GM18519 (cell line): ENCODE measurements at regions not wholly inside any gene's neighbourhood (a gene's known extent, or its start where the extent isn't known, plus 50 kb on each side); places are given as distances from the start of the nearest gene placed in this dataset.

ENCODE experiments used
- ATAC-seq: cut with Tn5 transposase; IDR thresholded peaks from one replicate; pipeline ENCODE4 v1.9.1; 2021; ENCODE audit warnings: mild to moderate bottlenecking, moderate library complexity; ENCODE audit not compliant: unreplicated experiment, low FRiP score

DNA sequence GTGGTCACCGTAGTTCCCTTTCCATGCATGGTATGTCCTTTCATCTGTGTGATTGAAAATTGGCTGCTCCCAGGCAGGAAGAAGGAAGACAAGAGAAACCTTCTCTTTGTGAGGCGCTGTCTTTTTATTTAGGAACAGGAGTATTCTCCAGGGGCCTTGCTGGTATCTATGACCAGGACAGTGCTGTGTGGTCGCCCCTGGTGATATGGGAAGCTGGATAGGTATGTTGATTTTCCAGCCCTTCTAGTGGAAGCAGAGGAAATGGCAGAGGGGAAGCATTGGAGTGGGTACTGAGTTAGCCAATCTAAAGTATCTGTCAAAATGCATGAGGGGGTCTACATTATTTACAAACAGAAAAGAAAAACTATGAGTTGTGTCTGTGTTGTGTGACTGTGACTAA is 226.6 kb downstream of the MTX2 start:
- no peak for ATAC-seq

DNA sequence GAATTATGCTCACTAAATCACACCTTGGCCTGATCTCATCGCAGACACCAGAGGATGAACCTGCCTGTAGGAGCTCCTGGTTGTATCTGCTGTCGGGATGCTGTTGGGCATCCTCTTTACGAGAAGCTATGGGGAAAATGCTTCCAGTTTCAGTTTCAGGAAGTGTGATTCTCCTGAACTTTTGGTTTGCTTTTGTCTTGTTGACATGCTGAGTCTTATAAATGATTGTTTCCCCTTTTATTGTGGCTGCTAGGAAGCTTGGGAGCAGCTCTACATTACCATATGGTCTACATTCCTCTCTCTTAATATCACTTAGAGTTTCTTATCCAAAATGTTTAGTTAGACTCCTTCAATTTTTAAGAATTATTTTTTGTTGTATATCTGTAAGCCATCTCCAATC is 227.5 kb downstream of the MTX2 start:
- no peak for ATAC-seq

DNA sequence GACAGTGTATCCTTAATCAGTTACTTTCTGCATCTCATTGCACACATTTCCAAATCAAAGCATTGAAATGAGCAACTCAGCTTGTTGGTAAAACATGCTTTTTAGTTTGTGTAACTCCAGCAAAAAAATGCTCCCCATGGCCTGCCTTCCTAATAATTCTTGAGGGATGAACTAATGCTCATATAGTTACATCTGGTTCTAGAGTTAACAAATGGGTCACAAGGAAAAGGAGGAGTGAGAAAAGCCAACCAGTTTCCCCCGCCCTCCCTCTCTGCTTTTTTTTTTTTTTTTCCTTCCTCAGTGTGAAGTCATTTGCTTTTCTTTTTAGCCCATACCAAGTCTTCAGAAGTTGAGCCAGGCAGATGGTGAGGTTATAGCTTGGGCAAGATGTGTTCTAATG is 231.7 kb downstream of the MTX2 start:
- no peak for ATAC-seq

DNA sequence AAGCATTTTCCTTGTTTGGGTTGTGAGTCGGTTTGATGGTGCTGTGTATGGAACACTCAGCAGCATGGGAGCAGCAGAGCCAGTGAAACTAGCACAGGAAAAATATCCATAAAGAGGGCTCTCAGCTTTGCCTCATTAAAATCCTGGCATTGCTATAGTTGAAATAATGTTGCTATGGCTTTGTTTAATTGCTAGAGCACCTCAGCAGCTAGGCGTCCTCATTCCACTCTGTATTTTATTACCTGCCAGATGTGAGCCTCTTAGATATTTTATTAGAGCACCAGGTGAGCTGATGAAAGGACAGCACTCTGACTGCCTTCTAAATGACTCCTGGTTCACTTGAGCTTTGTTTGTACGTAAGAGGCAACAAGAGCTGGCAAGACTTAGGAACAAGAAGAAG is 232.4 kb downstream of the MTX2 start:
- ATAC-seq = no peak

DNA sequence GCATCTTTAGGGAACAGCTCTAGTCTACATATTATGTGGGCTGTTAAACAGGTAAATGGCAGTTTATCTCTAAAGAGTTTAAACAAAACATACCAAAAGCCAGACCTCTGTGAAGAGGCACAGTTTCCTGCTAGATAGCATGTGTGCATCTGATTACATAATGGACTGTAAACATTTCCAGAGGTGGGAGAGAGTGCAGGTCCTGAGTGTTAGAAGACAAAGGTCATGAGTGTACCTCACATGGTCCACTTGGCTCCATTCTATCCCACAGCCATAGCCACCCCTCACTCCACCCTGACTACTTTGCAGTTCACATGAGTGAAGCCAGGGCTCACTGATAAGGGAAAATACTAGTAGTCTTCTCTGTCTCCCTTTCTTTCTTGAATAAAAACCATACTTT is 233.4 kb downstream of the MTX2 start:
- no peak for ATAC-seq

DNA sequence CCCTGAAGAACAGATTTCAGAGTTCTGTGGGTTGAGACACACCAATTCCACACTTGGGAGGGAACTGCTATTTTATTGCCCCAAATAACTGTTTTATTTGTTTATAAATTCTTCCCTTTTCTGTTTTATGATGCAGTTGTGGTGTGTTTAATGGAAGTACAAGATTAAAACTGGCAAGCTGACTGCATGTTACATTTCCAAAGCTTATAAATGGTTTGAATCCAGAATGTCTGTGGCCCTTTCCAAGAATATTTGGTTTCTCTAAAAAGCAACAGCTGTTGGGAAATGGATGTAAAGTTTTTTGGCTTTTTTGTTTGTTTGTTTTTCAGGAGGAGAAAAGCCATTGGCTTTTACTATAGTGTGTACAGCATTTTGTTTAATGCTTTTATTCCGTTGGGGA is 234.5 kb downstream of the MTX2 start:
- no peak for ATAC-seq

DNA sequence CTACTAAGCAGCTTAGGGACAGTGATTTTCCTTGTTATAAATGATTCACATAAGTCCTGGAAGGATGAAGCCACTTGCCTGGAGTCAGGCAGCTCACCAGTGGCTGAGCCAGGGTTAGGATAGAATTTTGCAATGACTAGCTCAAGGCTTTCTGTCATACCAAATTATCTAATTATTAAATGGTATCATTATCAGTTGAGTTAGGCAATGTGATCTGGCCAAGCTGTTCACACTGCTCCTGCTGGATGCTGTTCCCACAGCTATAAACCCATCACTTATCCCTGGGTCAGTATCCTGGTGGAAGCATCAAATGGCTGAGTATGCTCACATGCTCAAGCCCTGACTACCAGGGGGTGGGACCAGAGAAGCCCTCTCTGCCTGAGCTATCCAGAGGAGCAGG is 235.2 kb downstream of the MTX2 start:
- no peak for ATAC-seq

DNA sequence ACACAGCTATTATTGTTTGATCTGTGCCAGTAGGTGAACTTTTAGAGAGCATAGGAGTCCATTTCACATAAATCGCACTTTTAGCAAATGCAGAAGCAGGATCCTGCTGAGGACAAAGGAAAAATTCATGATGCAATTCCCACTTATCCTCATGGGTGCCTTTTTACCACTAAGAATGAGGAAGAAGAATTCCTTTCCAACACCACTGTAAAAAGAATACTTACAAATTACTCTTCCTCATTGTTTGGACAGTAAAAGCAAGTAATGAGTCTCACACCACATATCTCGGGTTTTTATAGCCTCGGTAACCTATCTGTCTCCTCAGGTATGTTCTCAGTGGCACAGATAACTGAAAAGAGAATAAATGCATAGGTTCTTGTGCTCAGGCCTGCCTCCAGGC is 238.5 kb downstream of the MTX2 start:
- no peak for ATAC-seq

DNA sequence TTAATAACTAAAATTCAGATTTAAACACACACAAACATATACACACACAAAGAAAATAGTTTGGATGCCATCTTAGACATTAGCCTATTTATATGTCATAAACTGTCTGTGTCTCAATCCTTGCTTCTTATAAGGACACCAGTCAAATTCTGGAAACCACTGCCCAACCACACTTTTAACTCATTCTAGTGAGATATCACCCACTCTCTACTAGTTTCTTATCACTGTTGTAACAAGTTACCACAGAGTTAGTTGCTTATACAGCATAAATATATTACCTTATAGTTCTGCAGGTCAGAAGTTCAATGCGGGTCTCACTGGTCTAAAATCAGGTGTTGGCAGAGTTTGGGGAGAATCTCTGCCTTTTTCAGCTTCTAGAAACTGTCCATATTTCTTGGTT is 239.1 kb downstream of the MTX2 start:
- no peak for ATAC-seq

DNA sequence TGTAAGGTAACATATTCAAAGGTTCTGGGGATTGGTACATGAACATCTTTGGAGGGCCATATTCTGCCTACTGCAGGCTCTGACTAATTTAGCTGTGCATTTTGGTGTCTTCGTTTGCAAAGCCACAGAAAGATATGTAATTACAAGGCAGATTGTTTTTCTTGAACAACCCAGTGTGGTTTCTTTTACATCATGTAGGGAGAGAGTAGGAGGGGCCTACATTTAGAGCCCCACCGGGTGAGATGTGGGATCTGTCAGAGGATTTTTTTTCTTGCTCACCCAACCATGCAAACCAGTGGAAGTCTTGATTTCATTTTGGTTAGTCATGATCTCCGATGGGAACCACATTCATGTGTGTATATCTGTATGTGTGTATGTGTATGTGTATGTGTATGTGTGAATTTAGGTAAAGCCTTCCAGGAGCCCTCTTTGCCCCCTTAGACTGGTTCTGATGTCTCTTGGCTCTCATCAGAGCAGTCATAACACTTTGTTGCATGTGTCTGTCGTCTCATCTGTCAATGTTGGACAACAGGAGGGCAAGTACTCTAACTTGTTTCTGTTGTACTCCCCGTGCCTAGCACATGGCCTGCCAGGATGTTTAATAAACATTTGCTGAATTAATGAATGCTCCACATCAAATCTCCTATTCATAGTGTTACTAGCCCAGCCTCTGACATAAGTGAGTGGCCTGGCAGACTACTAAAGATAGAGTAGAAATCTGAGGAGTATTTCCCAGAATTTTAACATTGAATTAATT is 239.9 kb downstream of the MTX2 start:
- ATAC-seq = no peak

DNA sequence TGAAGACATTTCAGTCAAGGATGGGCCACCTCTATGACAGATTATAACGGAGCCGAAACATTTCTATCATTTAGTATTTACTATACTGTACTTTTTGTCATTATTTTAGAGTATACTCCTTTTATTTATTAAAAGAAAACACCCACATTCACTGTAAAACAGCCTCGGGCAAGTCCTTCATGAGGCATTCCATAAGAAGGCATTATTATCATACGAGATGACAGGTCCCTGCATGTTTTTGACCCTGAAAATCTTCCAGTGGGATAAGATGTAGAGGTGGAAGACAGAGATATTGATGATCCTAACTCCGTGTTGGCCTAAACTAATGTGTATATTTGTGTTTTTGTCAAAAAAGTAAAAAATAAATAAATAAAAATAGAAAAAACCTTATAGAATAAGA is 245.0 kb downstream of the MTX2 start:
- no peak for ATAC-seq

DNA sequence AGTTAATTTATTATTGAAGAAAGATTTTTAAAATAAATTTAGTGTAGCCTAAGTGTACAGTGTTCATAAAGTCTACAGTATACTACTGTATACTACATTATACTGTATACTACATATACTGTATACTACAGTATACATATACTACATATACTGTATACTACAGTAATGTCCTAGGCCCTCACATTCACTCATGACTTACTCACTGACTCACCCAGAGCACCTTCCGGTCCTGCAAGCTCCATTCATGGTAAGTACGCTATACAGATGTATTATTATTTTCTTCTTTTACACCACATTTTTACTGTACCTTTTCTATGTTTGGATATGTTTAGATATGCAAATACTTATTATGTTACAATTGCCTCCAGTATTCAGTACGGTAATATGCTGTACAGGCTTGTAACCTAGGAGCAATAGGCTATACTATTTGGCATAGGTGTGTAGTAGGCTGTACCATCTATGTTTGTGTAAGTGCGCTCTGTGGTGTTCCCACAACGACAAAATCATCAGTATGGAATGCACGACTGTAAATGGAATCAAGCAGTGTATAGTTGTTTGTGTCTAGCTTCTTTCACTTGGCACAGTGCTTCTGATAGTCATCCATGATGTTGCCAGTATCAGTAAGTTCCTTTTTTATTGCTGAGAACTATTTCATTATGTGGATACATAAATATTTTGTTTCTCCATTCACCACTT is 245.7 kb downstream of the MTX2 start:
- ATAC-seq = no peak

DNA sequence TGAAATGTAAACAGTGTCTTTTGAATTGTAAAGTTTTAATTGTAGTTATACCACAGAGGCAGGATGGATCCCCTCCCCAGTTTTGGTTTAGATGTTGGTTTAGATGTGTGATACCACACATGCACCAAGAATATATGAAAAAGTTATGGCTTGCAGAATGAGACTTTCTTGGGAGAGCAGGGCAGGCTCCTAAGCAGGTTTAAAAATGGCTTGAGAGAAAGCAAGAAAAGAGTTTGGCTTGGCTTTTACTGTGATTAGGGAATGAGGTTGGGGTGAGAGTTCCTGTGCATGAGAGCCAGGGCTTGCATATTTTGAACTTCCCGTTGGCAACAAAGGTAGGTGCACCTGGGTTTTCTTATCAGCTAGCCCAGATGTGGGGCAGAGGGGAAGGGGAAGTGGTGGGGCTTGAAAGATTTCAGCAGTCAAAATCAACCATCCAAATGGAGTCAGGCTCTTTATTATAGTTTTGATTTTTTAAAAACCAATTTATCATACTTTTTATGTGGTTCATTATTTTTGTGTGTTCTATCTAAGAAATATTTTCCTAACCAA is 246.9 kb downstream of the MTX2 start:
- no peak for ATAC-seq

DNA sequence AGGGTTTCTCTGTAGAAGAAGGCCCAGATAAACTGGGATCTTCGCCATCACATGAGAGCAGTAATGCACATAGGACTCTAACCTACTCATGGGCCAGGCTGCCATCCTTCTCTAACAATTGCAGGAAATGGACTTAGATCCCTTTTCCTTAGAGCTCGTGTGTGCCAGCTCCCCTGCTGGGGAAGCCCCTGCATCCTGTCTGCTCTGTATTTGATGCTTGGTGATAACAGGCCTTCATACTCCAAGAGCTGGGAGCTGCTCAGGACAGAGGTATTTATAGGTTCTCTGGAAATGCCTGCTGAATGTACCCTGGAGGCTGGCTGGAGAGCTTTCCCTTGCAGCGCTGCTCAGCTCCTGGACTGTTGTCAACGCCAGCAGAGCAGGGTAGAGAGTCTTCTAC is 249.6 kb downstream of the MTX2 start:
- no peak for ATAC-seq

DNA sequence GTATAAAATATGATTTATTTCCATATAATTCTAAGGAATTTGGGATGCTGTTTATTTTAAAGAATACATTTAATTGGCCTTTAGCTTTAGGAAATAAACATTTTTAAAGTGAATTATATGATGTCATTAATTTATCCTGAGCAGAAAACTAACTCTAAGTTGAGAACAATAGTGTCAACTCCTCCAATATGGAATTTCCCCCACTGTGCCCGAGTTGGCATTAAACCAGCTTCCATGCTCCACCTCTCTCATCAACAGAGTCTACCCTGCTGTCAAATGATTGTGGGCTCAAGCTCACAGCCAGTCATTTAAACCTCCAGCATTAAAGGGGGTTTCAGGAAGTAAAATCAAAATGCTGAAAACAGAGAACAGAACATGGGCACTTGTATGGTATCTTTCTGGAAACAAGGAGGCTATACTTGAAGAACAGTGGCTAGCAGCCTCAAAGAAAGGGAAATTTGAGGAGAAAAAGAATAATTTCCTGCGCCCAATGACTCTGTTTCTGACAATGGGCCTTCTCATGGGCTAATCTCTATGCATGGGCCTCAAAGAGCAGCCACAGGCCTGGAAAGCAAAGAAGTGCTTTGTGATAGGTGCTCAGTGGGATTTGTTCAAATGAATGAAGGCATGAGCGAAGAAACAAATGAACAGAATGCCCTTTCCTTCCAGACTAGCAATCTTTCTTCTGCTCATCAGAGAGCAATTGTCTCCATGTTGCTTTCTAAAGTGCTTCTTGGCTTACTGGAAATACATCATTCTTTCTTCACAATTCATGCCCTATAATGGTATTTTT is 252.8 kb downstream of the MTX2 start:
- ATAC-seq = no peak

DNA sequence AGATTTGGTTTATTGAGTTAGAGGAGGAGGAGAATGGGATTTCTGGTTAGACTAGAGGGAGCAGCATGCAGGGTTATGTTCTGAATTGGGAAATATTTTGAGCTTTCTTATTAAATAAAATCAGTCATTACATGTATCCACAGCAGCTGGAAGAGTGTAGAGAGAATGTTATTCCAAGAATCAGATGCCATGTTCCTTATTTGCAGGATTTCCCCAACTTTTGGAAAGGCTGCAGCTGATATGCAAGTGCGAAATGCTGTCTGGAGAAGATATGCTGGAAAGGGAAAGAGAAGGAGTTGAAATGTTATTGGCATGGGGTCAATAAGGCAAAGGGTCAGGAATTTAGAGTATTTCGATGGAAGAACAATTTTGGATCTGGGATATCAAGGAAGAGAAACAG is 255.8 kb downstream of the MTX2 start:
- no peak for ATAC-seq

DNA sequence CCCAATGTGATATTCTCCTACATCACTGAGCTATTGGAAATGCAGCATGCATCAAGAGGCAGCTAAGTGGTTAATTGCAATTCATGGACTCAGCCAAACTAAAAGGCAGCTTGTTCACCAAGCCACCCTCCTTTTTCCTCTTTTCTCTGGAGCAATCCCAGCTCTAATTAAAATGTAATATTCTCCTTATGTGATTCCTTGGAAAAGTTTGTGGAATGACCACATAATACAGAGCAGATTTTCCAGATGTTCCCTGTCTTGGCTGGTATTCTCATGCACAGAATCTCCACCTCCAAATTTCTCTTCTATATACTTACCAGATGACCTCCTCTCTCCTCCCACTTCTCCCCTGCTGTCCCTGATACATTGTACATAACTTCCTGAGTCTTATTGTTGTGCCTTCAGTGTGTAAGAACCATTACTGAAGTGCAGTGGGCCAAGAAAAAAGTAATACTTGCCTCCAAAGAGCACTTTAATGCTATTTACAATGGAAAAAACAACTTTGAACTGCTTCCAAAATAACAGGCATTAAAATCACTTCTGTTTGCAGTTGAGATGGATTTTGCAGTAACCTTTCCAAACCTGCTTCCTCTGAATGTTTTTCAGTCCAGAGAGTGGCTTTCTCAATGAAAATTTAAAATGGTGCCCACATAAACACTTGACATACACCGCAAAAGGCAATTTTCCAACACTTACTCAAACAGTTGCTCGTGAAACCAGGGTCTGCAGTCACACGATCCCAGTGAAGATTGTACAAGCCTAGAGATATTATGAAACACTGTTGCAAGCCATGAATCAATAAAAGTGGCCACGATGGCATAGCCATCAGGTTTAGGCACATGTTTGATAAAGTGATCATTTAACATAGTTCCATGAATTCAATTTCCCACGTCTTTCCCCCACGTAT is 258.0 kb downstream of the MTX2 start:
- ATAC-seq = no peak

DNA sequence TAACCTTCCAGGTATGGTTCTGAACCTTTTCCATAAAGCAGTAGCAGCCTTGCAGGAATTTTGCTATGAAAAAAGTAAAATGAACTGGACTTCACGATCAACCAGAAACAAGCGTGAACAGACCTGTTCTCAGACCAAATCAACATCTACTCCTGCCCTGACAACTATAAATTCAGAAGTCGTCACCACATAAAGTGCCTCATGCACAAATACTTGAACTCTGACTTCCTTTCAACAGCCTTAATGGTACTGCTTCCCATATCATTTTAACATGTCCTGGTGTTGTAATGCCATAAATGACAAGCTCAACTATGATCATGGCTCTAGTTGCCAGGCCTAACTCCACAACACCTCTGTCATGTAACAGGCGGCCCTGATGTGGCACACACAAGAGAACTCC is 262.4 kb downstream of the MTX2 start:
- ATAC-seq = no peak

DNA sequence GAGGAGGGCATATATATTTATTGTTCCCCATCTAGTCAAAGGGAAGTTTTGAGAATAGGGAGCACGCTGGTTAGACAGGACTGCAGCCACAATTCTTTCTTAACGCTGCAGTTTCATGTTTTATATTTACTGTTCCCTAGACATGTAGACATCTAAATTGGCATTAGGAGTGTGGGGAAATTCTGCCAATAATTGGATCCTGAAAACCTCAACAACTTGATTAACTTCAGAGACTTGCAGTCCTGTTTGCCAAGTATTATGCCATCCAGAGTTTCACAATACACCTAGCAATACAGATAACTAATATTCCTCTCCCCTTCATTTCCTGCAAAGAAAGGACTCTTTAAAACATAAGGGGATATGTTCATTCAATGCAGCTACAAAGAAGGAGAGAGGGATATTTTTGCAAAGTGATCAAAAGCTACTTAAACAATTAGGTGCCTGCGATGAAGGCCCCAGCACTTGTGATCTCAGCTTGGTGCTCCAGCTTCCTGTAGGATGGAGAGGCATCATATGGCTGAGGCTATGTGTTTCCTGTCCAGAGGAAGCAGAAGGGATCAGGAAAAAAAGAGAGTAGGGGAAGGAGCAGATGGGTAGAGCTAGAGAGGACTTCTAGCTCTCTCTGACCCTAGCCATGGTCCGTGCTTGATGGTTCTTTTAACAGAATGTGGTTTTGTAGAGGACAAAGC is 264.4 kb downstream of the MTX2 start:
- ATAC-seq = no peak
